AG10803 (cell line): ENCODE measurements at regions not wholly inside any gene's neighbourhood (a gene's known extent, or its start where the extent isn't known, plus 50 kb on each side); places are given as distances from the start of the nearest gene placed in this dataset.

Experiments
- DNase-seq: peaks from one replicate; pipeline ENCODE4 v3.0.0; 2010; ENCODE audit warnings: low read depth
- H3K4me3 ChIP-seq: 2 replicates; pipeline ENCODE4 v1.5.1; 2011; ENCODE audit warnings: mild to moderate bottlenecking, low read length, control low read depth
- CTCF ChIP-seq: conservative IDR thresholded peaks from 2 replicates; pipeline ENCODE4 v1.5.1; 2011; ENCODE audit warnings: mild to moderate bottlenecking, low read length, control low read depth, inconsistent platforms

- no peak for TF ChIP-seq CTCF
- no peak overlapping the region for H3K4me3 ChIP-seq
- no peak for DNase-seq
Measured at GRCh38 chr21:38652396-38652795, 153.3 kb upstream of the ETS2 start.

DNA sequence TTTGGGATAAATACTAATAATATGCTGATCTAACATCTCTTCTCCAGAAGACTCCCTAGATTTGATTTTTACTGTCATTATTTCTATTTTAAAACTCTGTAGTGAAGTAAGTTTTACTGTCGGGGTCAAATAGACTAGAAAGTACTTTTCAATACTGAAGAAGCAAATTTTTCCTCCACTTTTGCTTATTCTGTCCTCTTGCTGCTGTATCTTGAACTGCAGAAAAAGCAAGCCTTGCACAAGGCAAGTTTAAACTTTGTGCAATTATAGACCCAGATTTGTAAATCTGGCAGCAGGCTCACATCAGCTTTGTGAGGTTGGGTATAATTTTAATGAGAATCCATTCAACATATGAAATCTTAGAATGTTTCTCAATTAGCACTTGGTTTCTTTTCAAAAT is 151.1 kb upstream of the ETS2 start:
- TF ChIP-seq CTCF: 0 out of 2 replicates have a peak, but pooled peaks have one; percentile 6
- H3K4me3 ChIP-seq: no peak overlapping the region

DNA sequence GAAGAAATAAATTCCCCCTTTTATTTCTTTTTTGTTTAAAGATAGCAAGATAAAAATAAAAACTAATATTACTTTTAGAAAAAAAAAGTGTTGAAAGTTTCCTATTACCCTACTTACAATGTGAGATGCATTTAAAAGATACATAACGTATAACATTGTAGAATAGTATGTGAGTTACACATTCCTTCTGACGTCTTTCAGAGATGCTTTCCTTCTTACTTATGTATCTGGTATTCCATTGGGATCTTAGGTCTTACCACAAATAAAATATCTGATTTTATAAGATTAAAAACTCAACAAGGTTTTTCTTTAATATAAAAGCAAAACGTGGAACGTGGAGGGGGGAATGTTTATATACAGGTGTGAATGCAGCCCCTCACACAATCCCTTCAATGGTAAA is 147.2 kb upstream of the ETS2 start:
- DNase-seq: no peak
- no peak for TF ChIP-seq CTCF
- H3K4me3 ChIP-seq: no peak overlapping the region

More for the DNA sequence above, 151.1 kb upstream of the ETS2 start:
- DNase-seq: no peak

GRCh38 chr21:38659936-38660332 is 145.8 kb upstream of the ETS2 start:
- no peak for TF ChIP-seq CTCF
- DNase-seq: no peak
- no peak overlapping the region for H3K4me3 ChIP-seq

- TF ChIP-seq CTCF: no peak
- peak overlapping the region; percentile 49 for H3K4me3 ChIP-seq
- no peak for DNase-seq
Measured at GRCh38 chr21:38660333-38661196, 145.2 kb upstream of the ETS2 start.

- H3K4me3 ChIP-seq: peak overlapping the region; percentile 49
- no peak for TF ChIP-seq CTCF
- DNase-seq: no peak
Measured at GRCh38 chr21:38661197-38661871, 144.4 kb upstream of the ETS2 start.
